ENCODE measurements at regions not wholly inside any gene's neighbourhood (a gene's known extent, or its start where the extent isn't known, plus 50 kb on each side); places are given as distances from the start of the nearest gene placed in this dataset.
"Not testable (repeated sequence)": the region's sequence is repeated elsewhere in the genome, so short reads cannot be mapped to it uniquely, and the experiment has no call there.

DNA sequence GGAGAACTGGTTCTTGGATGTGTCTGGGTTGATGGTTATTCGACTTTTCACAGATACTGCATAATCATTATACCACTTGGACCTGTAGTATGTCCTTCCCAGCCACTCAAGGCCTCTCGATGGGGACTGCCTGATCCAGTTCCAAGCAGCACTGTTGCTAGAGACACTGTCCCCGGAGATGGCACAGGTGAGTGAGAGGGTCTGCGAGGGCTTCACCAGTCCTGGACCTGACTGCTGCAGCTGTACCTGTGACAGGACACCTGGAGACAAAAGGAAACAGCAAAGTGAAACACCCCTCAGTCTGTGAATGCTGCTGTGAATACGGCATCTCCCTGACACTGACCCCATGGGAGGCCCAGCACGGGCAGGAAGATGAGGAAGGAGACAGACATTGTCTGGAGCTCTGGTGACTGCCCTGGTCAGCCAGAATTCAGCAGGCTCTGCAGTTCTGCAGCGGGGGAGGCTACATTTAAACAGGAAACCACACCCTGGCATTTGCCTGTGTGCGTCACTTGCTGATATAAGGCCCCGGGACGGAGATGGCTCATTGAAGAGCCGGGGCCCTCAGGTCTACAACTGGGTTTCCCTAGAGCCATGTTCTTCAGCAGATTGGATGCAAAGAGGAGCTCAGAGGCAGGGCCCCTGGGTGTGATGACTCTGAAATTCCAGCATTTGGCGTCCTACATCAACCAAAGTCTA lies 413.6 kb downstream of the TMEM121 start:
- no peak for ATAC-seq
- DNase-seq, result no peak
- intact Hi-C loops (cut with DNase I), result no loop called here

GRCh38 chr14:105940534-105941225 lies 414.3 kb downstream of the TMEM121 start:
- WGBS, 2 donors, result 64 to 71% methylated on average over 9 of the region's 9 CpGs
- no peak overlapping the region for H3K27ac ChIP-seq
- no peaks in the 10 kb centered on the region for H3K27me3 ChIP-seq
- intact Hi-C loops (cut with DNase I), result no loop called here
- TF ChIP-seq CTCF (IDR thresholded peaks at IDR 0.05), result no peak
- DNase-seq (no peak), ATAC-seq (no peak), FAIRE-seq (no peak)
- no peaks in the 10 kb centered on the region for H3K9me3 ChIP-seq
- peaks cover 0 to 5% (median 3%) of the 10 kb centered on the region in 3 donors for H3K4me1 ChIP-seq
- no peaks in the 10 kb centered on the region for H3K36me3 ChIP-seq
- H3K4me3 ChIP-seq, result no peak overlapping the region

More for the DNA sequence above, 413.6 kb downstream of the TMEM121 start:
- no peaks in the 10 kb centered on the region for H3K9me3 ChIP-seq
- no peak for TF ChIP-seq CTCF (IDR thresholded peaks at IDR 0.05)
- H3K27ac ChIP-seq, result no peak overlapping the region
- H3K4me3 ChIP-seq, result no peak overlapping the region
- peaks cover 0 to 5% (median 3%) of the 10 kb centered on the region in 3 donors for H3K4me1 ChIP-seq
- H3K36me3 ChIP-seq, result no peaks in the 10 kb centered on the region
- no peak for FAIRE-seq
- H3K27me3 ChIP-seq, result no peaks in the 10 kb centered on the region
- 64 to 71% methylated on average over 12 of the region's 12 CpGs for WGBS, 2 donors

GRCh38 chr14:105941226-105942166 lies 415.1 kb downstream of the TMEM121 start:
- H3K27me3 ChIP-seq, result no peaks in the 10 kb centered on the region
- no peak overlapping the region for H3K27ac ChIP-seq
- no peak for FAIRE-seq
- no peaks in the 10 kb centered on the region for H3K9me3 ChIP-seq
- H3K4me3 ChIP-seq, result no peak overlapping the region
- H3K4me1 ChIP-seq, result peaks cover 0 to 5% (median 3%) of the 10 kb centered on the region in 3 donors
- DNase-seq, result no peak
- ATAC-seq, result no peak
- 73 to 80% methylated on average over 24 of the region's 24 CpGs for WGBS, 2 donors
- no peak for TF ChIP-seq CTCF (IDR thresholded peaks at IDR 0.05)
- no peaks in the 10 kb centered on the region for H3K36me3 ChIP-seq
- intact Hi-C loops (cut with DNase I), result no loop called here

DNA sequence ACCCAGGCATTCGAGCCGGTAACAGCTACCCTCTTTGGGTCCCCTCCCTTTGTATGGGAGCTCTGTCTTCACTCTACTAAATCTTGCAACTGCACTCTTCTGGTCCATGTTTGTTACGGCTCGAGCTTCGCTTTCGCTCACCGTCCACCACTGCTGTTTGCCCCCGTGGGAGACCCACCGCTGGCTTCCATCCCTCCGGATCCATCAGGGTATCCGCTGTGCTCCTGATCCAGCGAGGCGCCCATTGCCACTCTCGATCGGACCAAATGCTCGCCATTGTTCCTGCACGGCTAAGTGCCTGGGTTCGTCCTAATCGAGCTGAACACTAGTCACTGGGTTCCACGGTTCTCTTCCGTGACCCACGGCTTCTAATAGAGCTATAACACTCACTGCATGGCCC lies 416.3 kb downstream of the TMEM121 start:
- DNase-seq; H3K9me3 ChIP-seq; H3K36me3 ChIP-seq; intact Hi-C loops (cut with DNase I); H3K4me1 ChIP-seq; FAIRE-seq; H3K4me3 ChIP-seq; H3K27me3 ChIP-seq; ATAC-seq; H3K27ac ChIP-seq: not testable (repeated sequence)
- WGBS, 2 donors, result 84 to 91% methylated on average over 22 of the region's 22 CpGs

DNA sequence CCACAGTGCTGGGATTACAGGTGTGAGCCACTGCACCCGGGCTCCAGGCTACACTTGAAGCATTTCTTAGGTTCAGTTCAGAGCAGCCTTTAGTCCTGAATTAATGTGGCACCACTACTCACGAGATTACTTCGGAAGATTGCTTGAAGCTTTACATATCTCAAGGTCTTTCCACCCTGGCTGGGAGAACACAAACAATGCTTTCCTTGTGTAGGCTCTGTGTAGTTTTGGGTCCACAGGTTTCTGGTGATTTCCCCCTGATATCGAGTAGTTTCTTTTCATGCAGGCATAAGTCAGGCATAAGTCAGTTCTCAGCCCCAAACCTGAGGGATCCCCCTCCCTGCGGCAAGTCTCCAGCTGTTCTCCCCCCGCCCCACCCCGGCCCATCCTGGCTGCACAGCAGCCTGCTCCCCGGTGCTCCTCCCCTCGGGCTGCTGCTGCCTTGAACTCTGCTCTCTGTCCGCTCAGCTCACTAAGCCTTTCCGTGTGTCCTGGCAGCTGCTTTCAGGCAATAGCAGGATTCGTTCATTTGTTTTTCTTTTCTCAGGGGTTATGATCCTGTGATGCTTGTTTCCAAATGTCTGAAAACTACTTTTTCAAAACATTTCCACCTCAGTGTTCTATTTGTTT lies 417.7 kb downstream of the TMEM121 start:
- H3K9me3 ChIP-seq, result no peaks in the 10 kb centered on the region
- H3K4me1 ChIP-seq, result peaks cover 0 to 5% (median 3%) of the 10 kb centered on the region in 3 donors
- no peak overlapping the region for H3K4me3 ChIP-seq
- 25 to 36% methylated on average over 12 of the region's 12 CpGs for WGBS, 2 donors
- peak; percentile 44 to 73 (median 48) for ATAC-seq
- no peak for FAIRE-seq
- H3K36me3 ChIP-seq, result no peaks in the 10 kb centered on the region
- no peak overlapping the region for H3K27ac ChIP-seq
- H3K27me3 ChIP-seq, result no peaks in the 10 kb centered on the region
- intact Hi-C loops (cut with DNase I), result no loop called here
- DNase-seq, result no peak
- no peak for TF ChIP-seq CTCF (IDR thresholded peaks at IDR 0.05)
